Mesothelial cell of epicardium (in vitro differentiated cells): ENCODE measurements at regions not wholly inside any gene's neighbourhood (a gene's known extent, or its start where the extent isn't known, plus 50 kb on each side); places are given as distances from the start of the nearest gene placed in this dataset.

Experiments used
- DNase-seq, 2 experiments: peaks; one replicate each; pipeline ENCODE4 v3.0.0; 2021; ENCODE audit warnings: low spot score in 2 of 2; ENCODE audit not compliant: unreplicated experiment in 2 of 2
- H3K27ac Mint-ChIP-seq: 2 replicates; pipeline ENCODE4 v1.8.0; 2021; ENCODE audit warnings: mixed read lengths
- H3K27me3 Mint-ChIP-seq: 2 replicates; pipeline ENCODE4 v1.8.0; 2021; ENCODE audit warnings: low read depth, mixed read lengths
- H3K36me3 Mint-ChIP-seq: 2 replicates; pipeline ENCODE4 v1.8.0; 2021; ENCODE audit warnings: mixed read lengths
- H3K4me1 Mint-ChIP-seq: 2 replicates; pipeline ENCODE4 v1.8.0; 2021; ENCODE audit warnings: mixed read lengths
- H3K4me3 Mint-ChIP-seq: 2 replicates; pipeline ENCODE4 v1.8.0; 2021; ENCODE audit warnings: mild to moderate bottlenecking, moderate library complexity, mixed read lengths
- H3K9me3 Mint-ChIP-seq: 2 replicates; pipeline ENCODE4 v1.8.0; 2021; ENCODE audit warnings: mixed read lengths
- CTCF ChIP-seq: fragments of 200-600 bp; sonication (generic); IDR thresholded peaks from one replicate; pipeline ENCODE4 v1.5.0; 2021; ENCODE audit warnings: antibody characterized with exemption; ENCODE audit not compliant: unreplicated experiment

GRCh38 chr4:166280642-166281041 lies 407.6 kb downstream of the TLL1 start:
- H3K9me3 Mint-ChIP-seq, result peaks cover 3% of the 10 kb centered on the region
- no peak overlapping the region for H3K4me3 Mint-ChIP-seq
- no peak overlapping the region for H3K27ac Mint-ChIP-seq
- DNase-seq, result no peak
- no peak for TF ChIP-seq CTCF
- H3K27me3 Mint-ChIP-seq, result no peaks in the 10 kb centered on the region
- H3K36me3 Mint-ChIP-seq, result no peaks in the 10 kb centered on the region
- peaks cover 17% of the 10 kb centered on the region for H3K4me1 Mint-ChIP-seq

- no peak for TF ChIP-seq CTCF
- H3K4me3 Mint-ChIP-seq, result no peak overlapping the region
- peaks cover 12% of the 10 kb centered on the region for H3K4me1 Mint-ChIP-seq
- H3K9me3 Mint-ChIP-seq, result peaks cover 3% of the 10 kb centered on the region
- DNase-seq, result no peak
- no peaks in the 10 kb centered on the region for H3K27me3 Mint-ChIP-seq
- no peaks in the 10 kb centered on the region for H3K36me3 Mint-ChIP-seq
- H3K27ac Mint-ChIP-seq, result no peak overlapping the region
Measured at GRCh38 chr4:166282081-166282770, 409.2 kb downstream of the TLL1 start.

- H3K4me3 Mint-ChIP-seq, result no peak overlapping the region
- no peaks in the 10 kb centered on the region for H3K27me3 Mint-ChIP-seq
- H3K4me1 Mint-ChIP-seq, result no peaks in the 10 kb centered on the region
- peaks cover 3% of the 10 kb centered on the region for H3K9me3 Mint-ChIP-seq
- H3K36me3 Mint-ChIP-seq, result no peaks in the 10 kb centered on the region
- H3K27ac Mint-ChIP-seq, result no peak overlapping the region
- TF ChIP-seq CTCF, result no peak
- no peak for DNase-seq
Measured at GRCh38 chr4:166284221-166284620, 411.2 kb downstream of the TLL1 start.

- no peak overlapping the region for H3K4me3 Mint-ChIP-seq
Measured at GRCh38 chr4:166290426-166290825, 417.4 kb downstream of the TLL1 start.

GRCh38 chr4:166293556-166293955 lies 420.5 kb downstream of the TLL1 start:
- H3K36me3 Mint-ChIP-seq, result no peaks in the 10 kb centered on the region
- H3K4me1 Mint-ChIP-seq, result no peaks in the 10 kb centered on the region
- DNase-seq, result no peak
- H3K27ac Mint-ChIP-seq, result no peak overlapping the region
- no peaks in the 10 kb centered on the region for H3K9me3 Mint-ChIP-seq
- no peak overlapping the region for H3K4me3 Mint-ChIP-seq
- no peaks in the 10 kb centered on the region for H3K27me3 Mint-ChIP-seq
- TF ChIP-seq CTCF, result no peak

More at GRCh38 chr4:166290426-166290825, 417.4 kb downstream of the TLL1 start:
- Mint-ChIP-seq H3K4me1 (no peaks in the 10 kb centered on the region), H3K36me3 (no peaks in the 10 kb centered on the region), H3K27ac (no peak overlapping the region), H3K9me3 (no peaks in the 10 kb centered on the region), H3K27me3 (no peaks in the 10 kb centered on the region)
- TF ChIP-seq CTCF, result no peak
- no peak for DNase-seq
